ENCODE measurements at regions not wholly inside any gene's neighbourhood (a gene's known extent, or its start where the extent isn't known, plus 50 kb on each side); places are given as distances from the start of the nearest gene placed in this dataset.

- Mint-ChIP-seq H3K4me3 (no peak overlapping the region), H3K27ac (no peak overlapping the region), H3K27me3 (peaks cover 1% of the 10 kb centered on the region), H3K9me3 (no peaks in the 10 kb centered on the region), H3K36me3 (no peaks in the 10 kb centered on the region), H3K4me1 (no peaks in the 10 kb centered on the region)
- ATAC-seq (ENCODE audit: low read depth), result no peak
- no peak for DNase-seq (ENCODE audit: low spot score in 2 of 2)
These were observed 209.5 kb downstream of the TLE4 start for GRCh38 chr9:79781263-79781662.

GRCh38 chr9:79780559-79780958, 208.8 kb downstream of the TLE4 start:
- H3K9me3 Mint-ChIP-seq, result no peaks in the 10 kb centered on the region
- H3K36me3 Mint-ChIP-seq, result no peaks in the 10 kb centered on the region
- no peak overlapping the region for H3K4me3 Mint-ChIP-seq
- DNase-seq (ENCODE audit: low spot score in 2 of 2), result no peak
- ATAC-seq (ENCODE audit: low read depth), result no peak
- H3K27me3 Mint-ChIP-seq, result peaks cover 1% of the 10 kb centered on the region
- no peak overlapping the region for H3K27ac Mint-ChIP-seq
- no peaks in the 10 kb centered on the region for H3K4me1 Mint-ChIP-seq

GRCh38 chr9:79779901-79780300, 208.1 kb downstream of the TLE4 start:
- no peaks in the 10 kb centered on the region for H3K4me1 Mint-ChIP-seq
- H3K4me3 Mint-ChIP-seq, result no peak overlapping the region
- no peak overlapping the region for H3K27ac Mint-ChIP-seq
- DNase-seq (ENCODE audit: low spot score in 2 of 2), result no peak
- H3K27me3 Mint-ChIP-seq, result peaks cover 1% of the 10 kb centered on the region
- H3K36me3 Mint-ChIP-seq, result no peaks in the 10 kb centered on the region
- H3K9me3 Mint-ChIP-seq, result no peaks in the 10 kb centered on the region
- no peak for ATAC-seq (ENCODE audit: low read depth)

- ATAC-seq (ENCODE audit: low read depth) (no peak), DNase-seq (ENCODE audit: low spot score in 2 of 2) (no peak)
- Mint-ChIP-seq H3K4me1 (no peaks in the 10 kb centered on the region), H3K27ac (no peak overlapping the region), H3K27me3 (no peaks in the 10 kb centered on the region), H3K9me3 (no peaks in the 10 kb centered on the region), H3K36me3 (no peaks in the 10 kb centered on the region), H3K4me3 (no peak overlapping the region)
These were observed 206.8 kb downstream of the TLE4 start for GRCh38 chr9:79778581-79778980.

- H3K4me1 Mint-ChIP-seq, result no peaks in the 10 kb centered on the region
- H3K4me3 Mint-ChIP-seq, result no peak overlapping the region
- H3K27ac Mint-ChIP-seq, result no peak overlapping the region
- H3K27me3 Mint-ChIP-seq, result peaks cover 2% of the 10 kb centered on the region
- H3K9me3 Mint-ChIP-seq, result no peaks in the 10 kb centered on the region
- ATAC-seq (ENCODE audit: low read depth), result no peak
- no peaks in the 10 kb centered on the region for H3K36me3 Mint-ChIP-seq
- no peak for DNase-seq (ENCODE audit: low spot score in 2 of 2)
These were observed 204.8 kb downstream of the TLE4 start for GRCh38 chr9:79776581-79776980.

Measured in memory B cell (primary cell).